Osteocyte (in vitro differentiated cells): ENCODE measurements at regions not wholly inside any gene's neighbourhood (a gene's known extent, or its start where the extent isn't known, plus 50 kb on each side); places are given as distances from the start of the nearest gene placed in this dataset.

Source experiments
- DNase-seq: peaks from one replicate; pipeline ENCODE4 v3.0.0; 2021; ENCODE audit warnings: mixed read lengths; ENCODE audit not compliant: unreplicated experiment; ENCODE audit errors: extremely low spot score
- H3K27ac Mint-ChIP-seq: one replicate; pipeline ENCODE4 v1.8.0; 2021; ENCODE audit warnings: mild to moderate bottlenecking, mixed read lengths; ENCODE audit not compliant: unreplicated experiment
- H3K27me3 Mint-ChIP-seq: one replicate; pipeline ENCODE4 v1.8.0; 2021; ENCODE audit warnings: mixed read lengths; ENCODE audit not compliant: unreplicated experiment
- H3K36me3 Mint-ChIP-seq: one replicate; pipeline ENCODE4 v1.8.0; 2021; ENCODE audit warnings: mixed read lengths; ENCODE audit not compliant: unreplicated experiment
- H3K4me1 Mint-ChIP-seq: one replicate; pipeline ENCODE4 v1.8.0; 2021; ENCODE audit warnings: mixed read lengths; ENCODE audit not compliant: unreplicated experiment
- H3K4me3 Mint-ChIP-seq: one replicate; pipeline ENCODE4 v1.8.0; 2021; ENCODE audit warnings: mild to moderate bottlenecking, moderate library complexity, mixed read lengths; ENCODE audit not compliant: unreplicated experiment
- H3K9me3 Mint-ChIP-seq: one replicate; pipeline ENCODE4 v1.8.0; 2021; ENCODE audit warnings: mixed read lengths; ENCODE audit not compliant: unreplicated experiment
- TF ChIP-seq, protein P1 (sequence below): fragments of 200-600 bp; sonication (generic); IDR thresholded peaks from 2 replicates; pipeline ENCODE4 v1.5.0; 2021; ENCODE audit warnings: antibody characterized with exemption, mild to moderate bottlenecking, moderate library complexity

DNA sequence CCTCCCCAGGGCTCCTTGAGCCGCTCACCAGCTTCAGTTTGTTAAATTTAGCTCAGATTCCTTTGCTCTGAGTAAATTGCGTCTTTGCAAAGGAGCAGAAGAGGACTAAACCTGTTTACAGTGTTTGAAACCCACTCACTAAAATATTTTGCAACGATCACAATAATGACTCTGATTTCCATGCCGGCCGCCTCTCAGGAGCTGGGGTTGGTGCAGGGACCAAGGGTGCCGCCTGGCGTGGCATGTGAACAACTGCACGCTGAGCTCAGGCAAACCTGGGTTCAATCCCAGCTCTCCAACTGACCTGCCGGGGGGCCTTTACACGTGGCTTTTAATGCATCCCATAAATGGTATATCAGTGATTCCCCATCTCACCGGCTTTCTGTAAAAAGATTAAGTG lies 68.7 kb upstream of the CACNA1A start:
- Mint-ChIP-seq H3K27ac (no peak overlapping the region), H3K4me3 (no peak overlapping the region), H3K4me1 (no peaks in the 10 kb centered on the region), H3K9me3 (peaks cover 21% of the 10 kb centered on the region), H3K27me3 (no peaks in the 10 kb centered on the region), H3K36me3 (no peaks in the 10 kb centered on the region)
- TF ChIP-seq, protein P1, sequence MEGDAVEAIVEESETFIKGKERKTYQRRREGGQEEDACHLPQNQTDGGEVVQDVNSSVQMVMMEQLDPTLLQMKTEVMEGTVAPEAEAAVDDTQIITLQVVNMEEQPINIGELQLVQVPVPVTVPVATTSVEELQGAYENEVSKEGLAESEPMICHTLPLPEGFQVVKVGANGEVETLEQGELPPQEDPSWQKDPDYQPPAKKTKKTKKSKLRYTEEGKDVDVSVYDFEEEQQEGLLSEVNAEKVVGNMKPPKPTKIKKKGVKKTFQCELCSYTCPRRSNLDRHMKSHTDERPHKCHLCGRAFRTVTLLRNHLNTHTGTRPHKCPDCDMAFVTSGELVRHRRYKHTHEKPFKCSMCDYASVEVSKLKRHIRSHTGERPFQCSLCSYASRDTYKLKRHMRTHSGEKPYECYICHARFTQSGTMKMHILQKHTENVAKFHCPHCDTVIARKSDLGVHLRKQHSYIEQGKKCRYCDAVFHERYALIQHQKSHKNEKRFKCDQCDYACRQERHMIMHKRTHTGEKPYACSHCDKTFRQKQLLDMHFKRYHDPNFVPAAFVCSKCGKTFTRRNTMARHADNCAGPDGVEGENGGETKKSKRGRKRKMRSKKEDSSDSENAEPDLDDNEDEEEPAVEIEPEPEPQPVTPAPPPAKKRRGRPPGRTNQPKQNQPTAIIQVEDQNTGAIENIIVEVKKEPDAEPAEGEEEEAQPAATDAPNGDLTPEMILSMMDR: no peak
- DNase-seq: no peak

DNA sequence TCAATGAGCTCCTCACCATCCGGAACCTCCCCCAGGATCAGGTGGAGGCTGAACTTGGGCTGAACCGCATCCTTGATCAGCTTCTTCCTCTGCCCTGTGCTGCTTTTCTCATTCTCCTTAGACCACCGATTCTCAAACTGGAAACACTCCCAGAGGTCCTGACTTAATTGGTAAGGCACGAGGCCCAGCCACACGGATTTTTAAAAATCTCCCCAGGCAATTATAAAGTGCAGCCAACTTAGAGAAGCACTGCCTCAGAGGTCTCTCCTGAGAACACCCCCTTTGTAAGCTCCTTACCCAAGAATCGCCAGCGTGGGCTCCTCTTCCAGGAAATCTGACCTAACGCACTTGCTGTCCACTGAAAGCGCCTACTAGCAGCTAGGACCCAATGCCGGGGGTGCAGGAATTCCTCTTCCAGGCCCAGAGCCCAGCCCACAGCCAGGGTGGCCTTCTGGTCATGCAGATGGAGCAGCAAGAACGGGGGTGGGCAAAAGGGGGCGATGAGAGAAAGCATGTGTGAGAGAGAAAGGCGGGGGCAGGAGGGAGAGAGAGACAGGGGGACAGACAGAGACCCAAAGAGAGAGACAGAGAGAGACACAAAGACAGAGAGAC lies 66.9 kb upstream of the CACNA1A start:
- H3K27me3 Mint-ChIP-seq: no peaks in the 10 kb centered on the region
- no peaks in the 10 kb centered on the region for H3K36me3 Mint-ChIP-seq
- TF ChIP-seq, protein P1: no peak
- no peak overlapping the region for H3K27ac Mint-ChIP-seq
- peaks cover 18% of the 10 kb centered on the region for H3K9me3 Mint-ChIP-seq
- no peak for DNase-seq
- no peaks in the 10 kb centered on the region for H3K4me1 Mint-ChIP-seq
- H3K4me3 Mint-ChIP-seq: no peak overlapping the region

DNA sequence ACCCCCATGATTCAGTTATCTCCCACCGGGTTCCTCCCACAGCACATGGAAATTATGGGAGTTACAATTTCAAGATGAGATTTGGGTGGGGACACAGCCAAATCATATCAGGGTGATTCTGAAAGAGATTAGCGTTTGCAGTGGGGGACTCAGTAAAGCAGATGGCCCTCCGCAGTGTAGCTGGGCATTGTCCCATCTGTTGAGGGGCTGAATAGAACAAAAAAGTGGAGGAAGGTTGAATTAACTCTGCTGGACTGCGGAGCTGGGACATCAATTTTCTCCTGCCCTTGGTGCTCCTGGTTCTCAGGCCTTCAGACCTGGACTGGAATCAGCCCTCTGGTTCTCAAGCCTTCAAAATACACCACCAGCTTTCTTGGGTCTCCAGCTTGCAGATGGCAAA lies 55.2 kb upstream of the CACNA1A start:
- Mint-ChIP-seq H3K4me1 (no peaks in the 10 kb centered on the region), H3K4me3 (no peak overlapping the region), H3K27ac (no peak overlapping the region), H3K9me3 (no peaks in the 10 kb centered on the region), H3K36me3 (no peaks in the 10 kb centered on the region), H3K27me3 (no peaks in the 10 kb centered on the region)
- DNase-seq: no peak
- TF ChIP-seq, protein P1: no peak

DNA sequence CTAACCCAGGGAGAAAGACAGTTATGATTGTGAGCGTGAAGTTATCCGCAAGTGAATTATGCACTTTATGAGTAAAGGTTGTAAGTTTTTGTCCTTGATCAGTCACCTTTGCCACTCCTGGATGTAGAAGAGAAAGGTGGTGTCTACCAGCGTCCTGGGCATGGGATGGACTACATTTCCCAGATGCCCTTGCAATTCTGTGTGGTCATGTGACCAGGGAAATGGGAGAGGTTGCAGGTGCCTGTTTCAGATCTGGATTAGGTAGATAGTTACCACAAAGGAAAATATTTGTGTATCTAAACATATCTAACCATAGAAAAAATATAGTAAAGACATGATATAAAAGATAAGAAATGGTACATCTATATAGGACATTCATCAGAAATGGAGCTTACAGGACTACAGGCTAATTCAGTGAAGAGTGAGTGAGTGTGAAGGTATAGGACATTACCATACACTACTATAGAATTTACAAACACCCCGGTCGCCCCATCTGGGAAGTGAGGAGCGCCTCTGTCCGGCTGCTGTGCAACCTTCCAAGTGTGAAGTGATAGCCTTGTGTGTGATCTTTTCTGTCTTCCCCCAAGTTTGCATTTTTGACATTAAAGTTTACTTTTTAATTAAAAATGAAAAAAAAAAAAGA lies 51.6 kb upstream of the CACNA1A start:
- TF ChIP-seq, protein P1: no peak
- H3K27me3 Mint-ChIP-seq: peaks cover 11% of the 10 kb centered on the region
- H3K9me3 Mint-ChIP-seq: no peaks in the 10 kb centered on the region
- no peak overlapping the region for H3K4me3 Mint-ChIP-seq
- no peaks in the 10 kb centered on the region for H3K4me1 Mint-ChIP-seq
- no peaks in the 10 kb centered on the region for H3K36me3 Mint-ChIP-seq
- H3K27ac Mint-ChIP-seq: no peak overlapping the region
- DNase-seq: no peak

DNA sequence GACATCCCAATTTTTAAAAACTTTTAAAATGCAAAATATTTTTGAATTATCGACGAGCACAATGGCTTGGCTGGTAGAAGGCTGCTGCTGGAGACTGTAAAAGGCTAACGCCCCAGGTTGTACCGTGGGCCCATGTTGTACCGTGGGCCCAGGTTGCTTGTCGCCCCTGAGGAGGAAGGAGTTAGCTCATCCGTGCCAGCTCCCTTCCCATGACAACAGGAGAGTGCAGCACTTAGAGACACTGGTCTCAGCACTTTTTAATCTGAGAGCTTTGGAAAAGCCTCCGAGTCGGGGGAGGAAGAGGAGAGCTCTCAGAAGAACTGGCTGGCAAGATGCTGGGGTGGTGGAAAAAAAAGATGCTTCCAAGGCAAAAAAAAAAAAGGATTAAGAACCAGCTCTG lies 50.3 kb upstream of the CACNA1A start:
- Mint-ChIP-seq H3K4me1 (no peaks in the 10 kb centered on the region), H3K27ac (no peak overlapping the region), H3K36me3 (no peaks in the 10 kb centered on the region), H3K27me3 (peaks cover 11% of the 10 kb centered on the region), H3K9me3 (no peaks in the 10 kb centered on the region), H3K4me3 (no peak overlapping the region)
- DNase-seq: no peak
- TF ChIP-seq, protein P1: no peak
